H54 (cell line): ENCODE measurements at regions not wholly inside any gene's neighbourhood (a gene's known extent, or its start where the extent isn't known, plus 50 kb on each side); places are given as distances from the start of the nearest gene placed in this dataset.
"Not testable (repeated sequence)": the region's sequence is repeated elsewhere in the genome, so short reads cannot be mapped to it uniquely, and the experiment has no call there.

Experiments used
- DNase-seq: peaks from one replicate; pipeline ENCODE4 v3.0.0; 2011; ENCODE audit warnings: low spot score, mixed read lengths; ENCODE audit not compliant: insufficient read length
- FAIRE-seq: peaks from 3 replicates; lab custom pipeline; 2011; peaks lifted over from hg19 to GRCh38; lab: Jason Lieb, UNC
- POLR2A ChIP-seq: IDR thresholded peaks from 2 replicates; pipeline ENCODE4 v1.6.1; 2011; ENCODE audit warnings: low read depth, mild to moderate bottlenecking, low read length

- DNase-seq (no peak), FAIRE-seq (no peak)
- TF ChIP-seq POLR2A, result no peak
These were observed 220.4 kb upstream of the IZUMO3 start for GRCh38 chr9:24766081-24766480.

- no peak for FAIRE-seq
- no peak for TF ChIP-seq POLR2A
- DNase-seq, result no peak
These were observed 219.5 kb upstream of the IZUMO3 start for GRCh38 chr9:24765025-24765756.

DNA sequence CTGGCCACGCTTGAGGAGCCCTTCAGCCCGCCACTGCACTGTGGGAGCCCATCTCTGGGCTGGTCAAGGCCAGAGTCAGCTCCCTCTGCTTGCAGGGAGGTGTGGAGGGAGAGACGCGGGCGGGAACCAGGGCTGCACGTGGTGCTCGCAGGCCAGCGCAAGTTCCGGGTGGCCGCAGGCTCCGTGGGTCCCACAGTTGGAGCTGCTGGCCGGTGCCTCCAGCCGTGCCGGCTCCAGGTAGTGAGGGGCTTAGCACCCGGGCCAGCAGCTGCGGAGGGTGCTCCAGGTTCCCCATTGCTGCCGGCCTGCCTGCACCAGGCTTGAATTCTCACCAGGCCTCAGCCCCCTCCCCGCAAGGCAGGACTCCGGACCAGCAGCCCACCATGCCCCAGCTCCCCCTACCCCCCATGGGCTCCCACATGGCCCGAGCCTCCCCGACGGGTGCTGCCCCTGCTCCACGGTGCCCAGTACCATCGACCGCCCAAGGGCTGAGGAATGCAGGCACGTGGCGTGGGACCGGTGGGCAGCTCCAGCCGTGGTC lies 192.8 kb upstream of the IZUMO3 start:
- TF ChIP-seq POLR2A, result no peak
- FAIRE-seq, result no peak

DNA sequence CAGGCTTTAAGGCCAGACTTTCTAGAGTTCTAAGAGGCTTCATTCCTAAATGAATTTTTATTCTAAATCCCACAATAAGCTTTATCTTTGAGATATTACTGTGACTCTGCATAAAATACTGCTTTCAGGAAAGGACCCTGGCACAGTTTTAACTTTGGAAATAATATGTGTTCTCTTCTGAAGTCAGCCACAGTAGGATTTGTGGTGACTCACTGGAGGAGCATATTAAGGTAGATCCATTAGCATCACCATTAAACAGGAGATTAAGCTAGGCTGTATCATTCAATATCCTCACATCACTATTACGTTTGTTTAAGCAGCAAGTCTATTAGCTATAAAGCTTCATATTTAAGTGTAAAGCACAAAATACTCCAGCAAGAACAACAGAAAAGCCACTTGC lies 186.1 kb upstream of the IZUMO3 start:
- DNase-seq, result no peak
- no peak for TF ChIP-seq POLR2A
- no peak for FAIRE-seq

More for the DNA sequence above, 192.8 kb upstream of the IZUMO3 start:
- DNase-seq, result no peak

- no peak for FAIRE-seq
These were observed 175.9 kb upstream of the IZUMO3 start for GRCh38 chr9:24721621-24722020.

GRCh38 chr9:24712206-24712605 lies 166.5 kb upstream of the IZUMO3 start:
- no peak for DNase-seq
- no peak for TF ChIP-seq POLR2A
- FAIRE-seq, result no peak

More at GRCh38 chr9:24721621-24722020, 175.9 kb upstream of the IZUMO3 start:
- TF ChIP-seq POLR2A, result no peak
- no peak for DNase-seq

- no peak for FAIRE-seq
- no peak for DNase-seq
- no peak for TF ChIP-seq POLR2A
These were observed 163.1 kb upstream of the IZUMO3 start for GRCh38 chr9:24708814-24709213.

DNA sequence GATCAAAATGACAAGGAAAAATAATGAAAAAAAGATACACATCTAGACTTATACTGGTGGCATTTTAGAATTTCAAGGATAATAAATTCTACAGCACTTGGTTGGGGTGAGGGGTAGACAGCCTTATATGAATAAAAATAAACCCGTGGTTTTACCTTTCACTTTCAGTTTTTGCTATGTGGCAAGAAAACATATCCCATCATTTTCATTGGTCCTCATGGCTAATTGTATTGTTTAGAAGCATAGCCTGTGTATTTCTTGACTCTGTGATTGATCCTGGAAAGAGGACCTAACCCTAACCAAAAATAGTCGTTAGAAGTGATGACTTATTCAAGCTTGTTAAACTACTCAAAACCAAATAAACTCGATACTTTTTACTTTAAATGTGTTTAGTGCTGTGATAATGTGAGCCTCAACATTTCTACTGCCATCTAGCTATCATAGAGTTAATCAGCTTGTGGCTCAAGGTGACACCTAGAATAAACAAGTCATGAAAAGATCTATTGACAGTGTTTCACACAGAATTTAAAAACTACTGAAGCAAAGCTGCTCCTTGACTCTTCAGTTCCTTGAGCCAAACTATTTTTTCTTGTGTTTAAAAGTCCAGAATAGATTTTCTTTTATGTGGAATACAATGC lies 153.3 kb upstream of the IZUMO3 start:
- peak; percentile 74 for FAIRE-seq
- no peak for DNase-seq
- no peak for TF ChIP-seq POLR2A

GRCh38 chr9:24672336-24672735 lies 126.6 kb upstream of the IZUMO3 start:
- FAIRE-seq (no peak), DNase-seq (no peak)
- no peak for TF ChIP-seq POLR2A

GRCh38 chr9:24657387-24657786 lies 111.7 kb upstream of the IZUMO3 start:
- FAIRE-seq, result no peak
- no peak for DNase-seq
- no peak for TF ChIP-seq POLR2A

DNA sequence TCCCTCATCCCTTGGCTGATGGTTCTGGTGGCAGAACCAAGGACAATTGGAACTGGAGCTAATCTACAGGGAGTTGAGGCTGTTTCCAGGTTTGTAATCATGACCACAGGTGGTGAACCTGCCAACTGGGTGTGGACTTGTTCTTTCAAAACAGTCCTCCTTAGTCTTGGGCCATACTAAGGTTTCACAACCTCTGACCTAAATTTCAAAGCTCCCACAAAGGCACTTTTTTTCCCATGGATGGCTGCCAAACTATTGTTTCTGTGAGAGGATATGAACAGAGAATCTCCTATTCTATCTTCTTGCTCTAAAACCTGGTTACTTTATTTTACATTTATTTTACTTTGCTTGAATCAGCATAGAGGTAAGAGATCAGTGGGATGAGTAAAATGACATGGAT lies 106.5 kb upstream of the IZUMO3 start:
- FAIRE-seq (no peak), DNase-seq (no peak)
- TF ChIP-seq POLR2A, result no peak

DNA sequence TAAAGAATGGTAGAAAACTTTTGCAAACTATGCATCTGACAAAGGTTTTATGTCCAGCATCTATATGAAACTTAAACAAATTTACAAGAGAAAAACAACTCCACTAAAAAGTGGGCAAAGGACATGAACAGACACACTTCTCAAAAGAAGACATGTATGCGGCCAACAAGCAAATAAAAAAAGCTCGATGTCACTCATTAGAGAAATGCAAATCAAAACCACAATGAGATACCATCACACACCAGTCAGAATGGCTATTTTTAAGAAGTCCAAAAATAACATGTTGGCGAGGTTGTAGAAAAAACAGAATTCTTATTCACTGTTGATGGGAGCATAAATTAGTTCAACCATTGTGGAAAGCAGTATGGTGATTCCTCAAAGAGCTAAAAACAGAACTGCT lies 83.1 kb upstream of the IZUMO3 start:
- not testable (repeated sequence) for DNase-seq, FAIRE-seq

DNA sequence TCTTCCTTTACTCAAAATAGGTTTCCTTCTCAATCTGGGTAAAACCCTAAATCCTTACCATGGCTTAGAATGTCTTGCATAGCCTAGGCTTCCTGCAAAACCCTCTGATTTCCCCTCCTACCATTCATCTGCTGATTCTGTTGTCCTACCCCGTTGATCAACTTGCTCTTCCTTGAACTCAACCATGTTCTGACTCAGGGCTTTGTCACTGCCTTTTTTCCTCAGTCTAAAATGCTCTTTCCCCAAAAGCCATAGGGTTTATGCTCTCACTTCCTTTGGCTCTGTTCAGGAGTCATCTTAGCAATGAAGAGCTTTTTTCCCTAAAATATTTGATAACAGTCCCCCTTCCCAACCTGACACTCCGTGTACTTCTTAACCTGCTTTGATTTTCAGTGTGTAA lies 79.4 kb upstream of the IZUMO3 start:
- no peak for DNase-seq
- no peak for TF ChIP-seq POLR2A

DNA sequence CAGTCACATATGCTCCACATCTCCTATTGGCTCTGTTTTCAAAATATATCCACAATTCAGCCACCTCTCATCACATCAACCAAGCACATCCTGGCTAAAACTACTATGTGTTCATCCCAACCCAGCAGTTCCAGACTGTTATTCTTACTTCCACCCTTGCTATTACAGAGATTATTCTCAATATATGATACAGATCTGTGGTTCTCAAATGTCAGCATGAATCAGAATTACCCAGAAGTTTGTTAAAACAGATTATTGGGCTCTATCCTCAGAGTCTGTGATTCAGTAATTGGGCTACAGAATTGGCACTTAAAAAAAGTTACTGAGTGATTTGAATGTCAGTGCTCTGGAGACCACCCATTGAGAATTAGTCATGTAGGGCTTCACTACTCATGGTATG lies 78.8 kb upstream of the IZUMO3 start:
- DNase-seq (no peak), FAIRE-seq (no peak)
- no peak for TF ChIP-seq POLR2A

More for the DNA sequence above, 79.4 kb upstream of the IZUMO3 start:
- peak; percentile 38 for FAIRE-seq
